HG03469 (cell line): ENCODE measurements at regions not wholly inside any gene's neighbourhood (a gene's known extent, or its start where the extent isn't known, plus 50 kb on each side); places are given as distances from the start of the nearest gene placed in this dataset.

Source experiments
- ATAC-seq: cut with Tn5 transposase; IDR thresholded peaks from one replicate; pipeline ENCODE4 v1.9.1; 2021; ENCODE audit warnings: mild to moderate bottlenecking, moderate library complexity, moderate number of reproducible peaks; ENCODE audit not compliant: unreplicated experiment

DNA sequence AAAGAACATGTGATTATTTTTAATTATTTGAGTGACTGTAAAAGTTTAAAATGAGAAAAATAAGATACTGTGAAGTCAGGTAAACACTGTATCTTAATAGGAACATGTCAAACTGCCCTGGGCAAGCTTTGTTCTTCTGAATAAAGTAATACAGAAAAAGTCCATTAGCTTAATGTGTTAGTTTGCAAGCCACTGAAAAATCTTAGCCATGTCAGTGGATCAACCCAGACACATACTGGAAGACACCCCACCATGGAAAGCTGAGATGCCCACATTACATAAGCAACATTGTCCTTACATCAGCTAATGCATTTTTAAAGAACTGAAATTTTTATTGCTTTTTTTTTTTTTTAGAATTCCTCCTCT is 155.2 kb downstream of the BBOX1 start:
- ATAC-seq, result no peak

DNA sequence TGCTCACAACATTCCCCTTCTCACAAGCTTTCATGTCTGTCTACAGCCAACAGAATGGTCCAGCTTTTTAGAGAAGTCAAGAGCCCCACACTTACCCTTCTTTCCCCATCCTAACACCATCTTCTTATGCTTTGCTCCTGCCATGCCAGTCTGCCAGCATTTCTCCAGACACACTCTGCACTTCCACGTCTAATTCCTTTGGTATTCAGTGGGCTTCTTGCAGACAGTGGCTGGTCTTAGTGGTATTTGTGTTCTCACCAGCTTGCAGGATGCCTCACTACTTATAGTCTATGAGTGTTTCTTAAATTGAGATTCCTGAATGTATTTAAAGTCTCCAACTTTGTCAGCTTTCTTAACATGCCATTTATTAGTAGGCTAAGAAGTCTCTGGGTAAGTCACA is 154.4 kb downstream of the BBOX1 start:
- ATAC-seq, result no peak

DNA sequence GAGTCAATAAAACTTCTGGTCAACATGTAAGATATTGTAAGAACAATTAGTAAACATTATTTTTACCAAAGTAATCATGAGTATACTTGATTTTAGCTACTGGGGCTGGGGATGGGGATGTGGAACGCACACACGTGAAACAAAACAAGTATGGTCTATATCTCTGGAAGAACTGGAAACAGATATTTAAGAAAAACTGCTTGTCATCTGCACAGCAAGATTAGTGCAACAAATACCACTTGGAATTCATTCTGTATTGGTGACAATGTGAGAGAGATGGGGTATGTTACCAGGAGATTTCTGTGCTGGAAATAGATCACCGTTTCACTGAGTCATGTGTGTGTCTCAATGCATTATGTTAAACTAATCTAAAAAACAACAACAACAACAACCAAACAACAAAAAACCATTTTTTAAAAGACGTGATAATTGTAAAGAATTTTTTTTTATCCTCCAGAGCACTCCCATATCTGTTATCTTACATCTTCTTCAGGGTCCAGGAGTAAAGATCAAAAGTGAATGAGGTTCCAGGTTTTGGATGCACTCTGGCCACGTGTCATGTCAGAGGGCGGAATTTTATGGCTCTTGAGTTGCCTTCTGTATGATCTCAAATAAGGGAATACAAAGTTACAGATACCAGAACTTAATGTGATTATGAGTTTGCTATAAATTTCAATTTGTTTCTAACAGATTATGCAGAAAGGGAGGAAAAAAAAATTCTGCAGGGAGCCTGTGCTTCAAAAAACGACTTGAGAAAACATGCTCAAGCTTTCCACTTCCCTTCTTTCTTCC is 153.0 kb downstream of the BBOX1 start:
- ATAC-seq, result no peak

DNA sequence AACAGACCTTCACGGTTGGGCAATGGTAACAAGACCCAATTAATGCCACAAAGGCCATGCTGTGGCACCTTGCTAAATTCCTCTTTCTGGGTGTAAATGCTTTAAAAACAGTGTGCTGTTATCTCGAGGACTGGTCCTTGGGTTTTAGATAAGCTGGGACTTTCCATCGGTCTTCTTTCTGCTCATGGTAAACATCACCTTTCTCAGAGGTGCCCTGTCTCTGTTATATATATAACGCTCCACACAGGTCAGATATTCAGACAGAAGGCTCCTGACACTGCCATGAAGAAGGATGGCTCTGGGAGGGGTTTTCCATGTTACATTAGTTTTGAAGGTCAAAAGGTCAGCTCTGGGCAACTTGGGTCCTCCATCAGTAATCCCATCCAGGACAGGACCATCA is 151.6 kb downstream of the BBOX1 start:
- ATAC-seq, result no peak

DNA sequence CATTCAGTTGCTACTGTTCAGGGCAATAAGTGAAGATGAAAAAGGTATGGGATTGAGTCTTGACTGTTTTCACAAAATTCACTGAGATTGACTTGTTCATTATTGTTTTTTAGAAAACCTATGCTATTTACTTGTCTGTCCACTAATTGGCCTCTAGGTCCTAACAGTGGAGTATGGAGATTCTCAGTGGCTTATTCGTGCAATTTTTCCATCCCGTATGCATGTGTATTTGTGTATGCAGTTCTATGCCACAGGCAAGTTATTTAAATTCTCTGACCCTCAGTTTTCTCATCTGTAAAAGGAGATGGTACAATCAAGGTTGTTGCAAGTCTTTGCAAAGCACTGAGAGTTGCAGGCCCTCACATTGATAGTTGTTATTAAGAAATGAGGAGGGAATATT is 151.0 kb downstream of the BBOX1 start:
- no peak for ATAC-seq

DNA sequence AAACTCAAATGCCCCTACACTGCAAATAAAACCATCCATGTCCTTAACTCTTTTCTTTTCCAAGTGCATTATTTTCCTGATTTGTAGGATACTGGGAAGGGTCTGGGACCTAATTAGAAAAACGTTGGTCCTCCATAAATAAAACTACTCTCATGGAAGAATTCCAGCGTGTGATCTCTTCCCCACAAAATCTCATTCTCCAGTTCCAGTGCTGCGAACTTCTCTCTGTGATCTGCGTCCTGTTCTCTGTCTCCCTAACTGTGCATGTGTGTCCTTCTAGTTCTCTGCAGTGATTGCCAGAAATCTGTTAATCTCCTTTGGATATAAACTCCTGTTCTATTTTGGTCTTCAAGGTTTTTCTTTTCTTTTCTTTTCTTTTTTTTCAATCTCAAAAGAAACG is 148.1 kb downstream of the BBOX1 start:
- no peak for ATAC-seq

DNA sequence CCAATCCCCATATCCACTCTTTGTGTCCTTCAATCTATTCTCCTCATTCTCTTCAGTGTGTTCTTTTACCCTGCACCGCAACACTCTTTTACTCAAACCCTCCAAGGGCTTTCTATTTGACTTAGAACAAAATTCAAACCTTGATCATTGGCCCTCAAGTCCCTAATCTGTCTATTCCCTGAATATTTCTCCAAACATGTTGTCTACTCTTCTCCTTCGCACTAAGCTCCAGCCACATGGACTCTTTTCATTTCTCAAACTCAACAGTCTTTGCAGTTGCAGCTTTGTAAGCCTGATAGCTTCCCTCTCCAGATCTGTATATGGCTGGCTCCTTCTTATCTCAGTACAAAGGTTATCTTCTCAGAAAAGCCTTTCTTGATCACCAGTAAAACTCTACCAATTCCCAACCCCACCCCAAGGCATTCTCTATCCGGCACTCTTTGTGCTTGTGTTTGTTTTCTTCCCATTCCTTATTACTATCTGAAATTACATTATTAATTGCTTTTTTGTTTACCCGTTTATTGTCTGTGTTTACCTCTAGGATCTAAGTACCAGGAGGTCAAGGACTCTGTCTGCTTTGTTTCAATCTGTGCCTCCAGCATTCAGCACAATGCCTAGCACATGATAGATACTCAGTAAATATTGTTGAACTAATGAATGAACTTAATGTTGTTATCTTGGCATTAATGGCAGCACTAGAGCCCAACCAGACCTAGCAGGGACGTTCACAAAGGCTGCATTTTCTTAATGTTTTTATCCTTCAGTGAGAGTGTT is 147.4 kb downstream of the BBOX1 start:
- no peak for ATAC-seq

DNA sequence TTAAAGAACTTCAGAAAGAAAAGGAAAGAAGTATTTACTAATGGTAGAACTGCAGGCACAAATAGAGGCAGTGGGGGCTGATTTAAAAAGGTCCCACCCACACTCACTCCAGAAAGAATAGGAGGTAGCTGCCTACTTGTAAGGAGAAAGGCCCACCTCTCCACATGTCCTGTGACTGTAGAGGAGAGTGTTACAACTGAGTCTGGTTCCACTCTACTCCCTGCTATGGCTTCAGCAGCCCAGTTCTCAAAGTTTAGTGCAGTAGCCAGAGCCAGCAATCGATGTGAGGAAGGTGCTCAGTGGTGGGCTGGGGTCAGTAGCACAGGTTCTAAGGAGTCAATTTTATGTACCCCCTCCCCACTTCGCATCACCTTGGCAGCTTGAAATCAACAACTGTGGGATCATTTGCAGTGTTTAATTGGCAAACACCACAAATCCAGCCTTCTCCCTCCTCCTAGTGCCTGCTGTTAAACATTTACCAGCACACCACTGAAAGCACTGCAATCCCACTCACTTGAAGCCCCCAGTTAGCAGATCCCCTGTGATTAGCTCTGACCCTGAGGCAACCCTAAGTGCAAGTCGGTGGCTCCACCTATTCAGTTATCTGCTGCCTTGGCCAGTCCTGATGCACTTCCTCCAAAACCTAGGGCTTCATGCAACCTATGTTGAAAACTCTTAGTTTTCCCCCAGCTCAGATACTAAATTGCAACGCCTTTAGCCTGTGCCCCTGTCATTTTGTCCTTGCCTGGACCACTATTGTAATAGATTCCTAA is 146.6 kb downstream of the BBOX1 start:
- ATAC-seq, result no peak

DNA sequence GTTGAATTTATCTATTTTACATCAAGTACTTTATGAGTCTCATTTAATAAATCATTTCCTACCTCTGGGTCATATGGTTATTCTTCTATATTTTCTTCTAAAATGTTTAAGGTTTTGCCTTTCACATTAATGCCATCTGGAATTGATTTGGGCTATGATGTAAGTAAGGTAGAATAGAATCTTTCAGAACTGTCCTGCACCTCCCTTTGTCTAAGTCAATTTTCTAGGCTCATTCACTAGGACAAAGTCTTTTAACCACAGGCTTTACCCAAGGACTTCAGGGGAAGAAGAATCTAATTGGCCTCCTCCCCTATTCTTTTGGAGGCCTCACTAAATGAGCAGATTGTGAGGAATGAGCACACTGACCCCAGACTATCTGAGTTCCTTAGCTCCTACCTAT is 146.0 kb downstream of the BBOX1 start:
- no peak for ATAC-seq

DNA sequence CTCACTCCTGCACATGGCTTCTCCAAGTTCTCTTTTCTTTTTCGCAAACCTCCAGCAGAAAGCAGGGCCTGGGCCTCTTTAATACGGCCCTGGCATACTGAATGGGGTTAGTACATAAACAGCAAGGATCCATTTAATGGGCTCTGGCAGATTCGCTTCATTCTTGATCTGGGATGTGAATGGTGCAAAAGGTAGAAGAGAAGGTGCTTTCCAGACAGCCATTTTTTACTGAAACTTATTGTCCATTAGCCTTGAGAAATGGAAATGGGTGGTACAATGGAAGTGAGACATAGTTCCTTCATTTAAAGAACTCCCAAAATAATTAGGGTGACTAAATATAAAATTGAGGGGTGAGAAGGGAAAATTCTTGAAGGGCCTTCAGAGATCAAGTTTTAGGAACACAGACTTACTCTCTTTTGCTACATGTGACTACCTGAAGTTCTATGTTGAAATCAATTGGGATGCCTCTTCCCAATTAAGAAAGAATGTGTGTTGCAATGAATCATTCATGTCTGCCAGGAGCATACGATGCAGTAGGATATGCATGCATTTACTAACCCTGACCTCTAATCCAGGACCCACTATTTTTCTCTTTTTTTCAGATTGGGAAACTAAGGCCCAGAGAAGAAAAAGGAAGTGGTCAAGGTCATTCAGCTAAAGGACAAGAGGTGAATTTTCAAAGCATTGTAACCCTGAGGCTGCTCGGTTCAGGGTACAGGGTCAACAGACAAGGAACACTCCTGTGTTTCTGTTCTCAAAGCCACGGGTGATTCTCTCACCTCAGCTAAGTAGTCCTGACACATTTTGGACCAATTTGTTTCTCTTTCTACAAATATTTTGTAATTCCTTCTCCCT is 144.1 kb downstream of the BBOX1 start:
- no peak for ATAC-seq

DNA sequence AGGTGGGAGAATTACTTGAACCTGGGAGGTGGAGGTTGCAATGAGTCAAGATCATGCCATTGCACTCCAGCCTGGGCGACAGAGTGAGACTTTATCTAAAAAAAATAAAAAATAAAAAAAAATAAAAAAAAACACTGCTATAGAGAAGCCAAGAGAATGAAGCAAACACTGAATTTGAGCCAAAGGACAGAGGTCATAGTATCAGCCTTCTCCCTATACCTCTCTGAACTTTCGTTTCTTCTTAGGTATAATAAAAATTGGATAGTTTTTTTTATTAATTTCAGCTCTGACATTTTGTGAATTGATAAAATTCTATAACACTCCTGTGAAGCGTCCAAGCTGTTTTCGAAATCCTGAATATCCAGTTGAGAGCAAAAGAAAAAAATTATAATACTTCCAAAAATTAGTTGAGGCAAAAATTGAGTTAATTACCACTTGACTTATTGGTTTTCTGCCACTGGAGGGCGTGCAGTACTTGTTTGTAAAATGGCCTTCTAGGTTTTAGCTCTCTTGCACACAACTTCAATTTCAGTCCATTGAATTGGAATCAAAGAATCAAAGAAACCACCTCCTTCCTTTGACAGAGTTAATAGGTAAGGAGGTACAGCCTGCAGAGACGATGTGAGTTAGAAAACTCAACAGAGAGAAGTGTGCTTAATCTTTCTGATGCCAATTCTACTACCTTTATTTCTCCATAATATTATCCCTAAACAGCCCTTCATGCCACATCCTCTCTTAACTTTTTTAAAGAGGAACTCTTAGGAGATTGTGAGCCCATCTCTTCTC is 143.2 kb downstream of the BBOX1 start:
- ATAC-seq, result no peak

DNA sequence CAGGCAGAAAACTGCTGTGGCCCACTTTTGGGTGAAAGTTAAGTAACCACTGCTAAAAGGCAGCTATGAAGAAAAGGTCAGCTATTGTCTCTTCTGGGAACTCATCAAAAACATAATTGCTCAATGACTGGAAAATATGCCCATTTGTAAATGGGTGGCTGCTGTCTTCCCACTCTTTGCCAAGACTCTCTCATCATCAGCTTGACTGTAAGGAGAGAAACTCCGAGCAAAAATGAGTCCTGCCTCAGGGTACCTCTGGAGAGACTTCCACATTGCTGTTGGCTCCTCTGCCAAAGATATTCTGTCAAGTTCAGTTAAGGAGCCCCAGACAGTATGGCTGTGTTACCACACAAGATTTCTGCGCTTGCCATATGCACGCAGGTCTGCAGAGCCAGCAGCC is 138.7 kb downstream of the BBOX1 start:
- ATAC-seq, result no peak

DNA sequence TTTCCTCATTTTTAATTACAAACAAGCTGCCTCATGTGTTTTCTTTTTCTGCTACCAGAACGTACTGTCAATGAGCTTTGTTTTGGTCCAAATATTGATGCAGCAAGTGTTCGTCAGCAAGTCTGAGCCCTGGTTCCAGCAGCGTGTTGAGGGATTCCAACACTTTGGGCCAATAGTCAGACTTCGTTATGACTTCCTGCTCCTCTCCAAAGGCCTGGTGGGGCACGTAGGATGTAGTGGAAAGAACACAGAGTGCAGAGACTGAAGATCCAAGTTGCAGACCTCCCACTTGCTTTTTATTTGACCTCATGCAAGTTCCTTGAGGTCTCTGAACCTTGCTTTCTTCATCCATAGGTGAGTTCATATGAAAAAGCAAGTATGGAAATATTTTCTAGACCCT is 138.2 kb downstream of the BBOX1 start:
- ATAC-seq, result no peak
